Heart left ventricle (tissue), 16 donors: ENCODE measurements at regions not wholly inside any gene's neighbourhood (a gene's known extent, or its start where the extent isn't known, plus 50 kb on each side); places are given as distances from the start of the nearest gene placed in this dataset.

Experiments used
- ATAC-seq, 4 donors: fragments of 200-7000 bp; cut with Tn5 transposase; one replicate each; pipeline ENCODE4 v1.9.1; 2020 to 2022; ENCODE audit warnings: moderate library complexity in 4 of 4, mild to moderate bottlenecking in 3 of 4, moderate number of reproducible peaks in 1 of 4
- DNase-seq, 5 donors: peaks; one replicate each; pipeline ENCODE4 v3.0.0-alpha.2; 2020
- H3K27ac ChIP-seq, 12 donors: fragments of 200-600 bp; sonication (generic) in 4 of 12; one replicate each; pipeline versions ENCODE4 v1.5.0 to v1.8.0; 2016 to 2022; ENCODE audit warnings: mild to moderate bottlenecking in 2 of 12
- H3K27me3 ChIP-seq, 9 donors: fragments of 200-600 bp; sonication (generic) in 2 of 9; one replicate each; pipeline versions ENCODE4 v1.5.1 to v1.8.0; 2016 to 2022; ENCODE audit warnings: mild to moderate bottlenecking in 3 of 9
- H3K36me3 ChIP-seq, 9 donors: fragments of 200-600 bp; sonication (generic) in 2 of 9; one replicate each; pipeline versions ENCODE4 v1.5.0 to v1.8.0; 2018 to 2022; ENCODE audit warnings: mild to moderate bottlenecking in 2 of 9
- H3K4me1 ChIP-seq, 12 donors: fragments of 200-600 bp; sonication (generic) in 4 of 12; one replicate each; pipeline versions ENCODE4 v1.5.0 to v1.8.0; 2016 to 2022; ENCODE audit warnings: mild to moderate bottlenecking in 3 of 12
- H3K4me3 ChIP-seq, 12 donors: fragments of 200-600 bp; sonication (generic) in 4 of 12; one replicate each; pipeline versions ENCODE4 v1.5.0 to v1.8.0; 2017 to 2022; ENCODE audit warnings: mild to moderate bottlenecking in 9 of 12, moderate library complexity in 4 of 12
- H3K9me3 ChIP-seq, 12 donors: fragments of 200-600 bp; sonication (generic) in 4 of 12; one replicate each; pipeline versions ENCODE4 v1.5.0 to v1.8.0; 2016 to 2022; ENCODE audit warnings: mild to moderate bottlenecking in 1 of 12
- CTCF ChIP-seq, 12 donors: fragments of 200-600 bp; sonication (generic) in 4 of 12; IDR thresholded peaks; one replicate each; pipeline versions ENCODE4 v1.5.0 to v1.8.0; 2018 to 2022; ENCODE audit warnings: antibody characterized with exemption in 12 of 12, mild to moderate bottlenecking in 5 of 12
- POLR2A ChIP-seq, 2 donors: fragments of 450-650 bp; IDR thresholded peaks; one replicate each; pipeline ENCODE4 v1.6.1; 2017; ENCODE audit warnings: antibody characterized with exemption in 2 of 2, mild to moderate bottlenecking in 2 of 2, moderate library complexity in 2 of 2
- WGBS, 4 donors: extraction: QIAGEN DNeasy Blood & Tissue Kit in 2 of 4; methylation state at CpG; one replicate each; pipeline versions ENCODE4 v1.1.5 to v1.1.7; 2013 to 2018; 5-methylcytosine and 5-hydroxymethylcytosine counted together
- intact Hi-C, 10 donors: fragments of 100-400 bp; cut with DNase I; formaldehyde crosslinking; loops; one replicate each; pipeline versions ENCODE4 v1.11.1 to v1.14.2; 2022
- donor health status: ischemic (EF 13 %, LVEDD 7.1; RV severe dilation, severe dysfunction).
- donor health status: healthy with polysubstance abuse.
- donor health status: DM: no; HTN: yes; CAD: no.
- donor health status: DM: no; HTN: no; CAD: no.
- donor health status: ischemic (EF 25% LVEDD 6.9; RV normal size, moderate dysfunction).
- donor health status: ischemic (EF 25% LVEDD 5.7; RV mildly dilated, moderate dysfunction).
- donor health status: healthy.
- donor health status: DM: yes; HTN: yes; CAD: no.
- donor health status: ischemic (EF 35%, LVEDD 5.7; RV mildly dilated, moderate dysfunction).
- donor health status: nonischemic (EF 11% LVEDD 7.7; RV severe dilation, severe dysfunction).
- donor health status: DM: yes; HTN: yes; CAD: no.
- donor health status: PGD.
- donor health status: ischemic (EF 29% LVEDD 5.4; RV normal size, mild dysfunction).
- donor health status: nonischemic (EF 23%, LVEDD 6.1; RV moderate dilation, normal function).

GRCh38 chr2:126776692-126777619 lies 121.0 kb downstream of the GYPC start:
- H3K27me3 ChIP-seq, result peaks cover 0 to 15% (median 0%) of the 10 kb centered on the region in 9 donors
- H3K4me3 ChIP-seq, result peak overlapping the region; percentile 50 to 85 (median 66)
- peak overlapping the region; percentile 24 to 83 (median 75) for H3K27ac ChIP-seq
- no peaks in the 10 kb centered on the region for H3K9me3 ChIP-seq
- TF ChIP-seq POLR2A (IDR thresholded peaks at IDR 0.05) (no peak), CTCF (IDR thresholded peaks at IDR 0.05) (peak; percentile 88 to 99 (median 95))
- intact Hi-C loops, result loop anchor here (1.0 to 10.0 kb wide), 17 partner anchors 118 to 1032 kb away; partner anchors contain the start of gene GYPC (in 6 of the 10)
- ATAC-seq (peak; percentile 88 to 95 (median 91)), DNase-seq (peak; percentile 78 to 92 (median 86))
- H3K4me1 ChIP-seq, result peaks cover 0 to 11% (median 0%) of the 10 kb centered on the region in 12 donors
- WGBS, 4 donors, result 0 to 1% (median 0%) methylated on average over 38 to 68 of the region's 68 CpGs
- H3K36me3 ChIP-seq, result no peaks in the 10 kb centered on the region

GRCh38 chr2:126777620-126777978 lies 121.1 kb upstream of the TEX51 start:
- ATAC-seq (no peak), DNase-seq (no peak)
- peak overlapping the region in 7 of 12 donors; percentile 65 to 78 (median 73) for H3K4me3 ChIP-seq
- 26 to 37% (median 32%) methylated on average over 3 of the region's 3 CpGs for WGBS, 4 donors
- H3K9me3 ChIP-seq, result no peaks in the 10 kb centered on the region
- intact Hi-C loops, result loop anchor here (1.0 to 10.0 kb wide), 17 partner anchors 119 to 1033 kb away; partner anchors contain the start of gene GYPC (in 6 of the 10)
- H3K27me3 ChIP-seq, result peaks cover 0 to 18% (median 0%) of the 10 kb centered on the region in 9 donors
- no peaks in the 10 kb centered on the region for H3K36me3 ChIP-seq
- no peak for TF ChIP-seq CTCF (IDR thresholded peaks at IDR 0.05)
- TF ChIP-seq POLR2A (IDR thresholded peaks at IDR 0.05), result no peak
- H3K4me1 ChIP-seq, result peaks cover 0 to 11% (median 0%) of the 10 kb centered on the region in 12 donors
- H3K27ac ChIP-seq, result peak overlapping the region in 2 of 12 donors; percentile 81 to 83

- Histone ChIP-seq H3K27me3 (peaks cover 0 to 28% (median 2%) of the 10 kb centered on the region in 9 donors), H3K4me1 (peaks cover 0 to 11% (median 0%) of the 10 kb centered on the region in 12 donors), H3K9me3 (no peaks in the 10 kb centered on the region), H3K4me3 (no peak overlapping the region), H3K36me3 (no peaks in the 10 kb centered on the region), H3K27ac (no peak overlapping the region)
- no peak for TF ChIP-seq POLR2A (IDR thresholded peaks at IDR 0.05)
- TF ChIP-seq CTCF (IDR thresholded peaks at IDR 0.05), result no peak
- ATAC-seq (no peak), DNase-seq (no peak)
- intact Hi-C loops, result loop anchor here in 8 of 10 donors (5.0 to 10.0 kb wide), 9 partner anchors 122 to 1034 kb away; partner anchors contain the start of gene GYPC (in 5 of the 8)
- whole genome bisulfite sequencing, 4 donors, result 54 to 72% (median 66%) methylated on average over 14 of the region's 14 CpGs
Observed at GRCh38 chr2:126778561-126779501, 119.9 kb upstream of the TEX51 start.
